Heart right ventricle (tissue), 16 donors: ENCODE measurements at regions not wholly inside any gene's neighbourhood (a gene's known extent, or its start where the extent isn't known, plus 50 kb on each side); places are given as distances from the start of the nearest gene placed in this dataset.

Experiments used
- ATAC-seq, 8 donors: fragments of 200-7000 bp; cut with Tn5 transposase; one replicate each; pipeline ENCODE4 v1.9.1; 2020; ENCODE audit warnings: mild to moderate bottlenecking in 8 of 8, moderate library complexity in 8 of 8, moderate number of reproducible peaks in 1 of 8
- DNase-seq, 2 donors: peaks; one replicate each; pipeline ENCODE4 v3.0.0-alpha.2; 2020
- H3K27ac ChIP-seq, 10 donors: fragments of 200-600 bp; sonication (generic) in 2 of 10; one replicate each; pipeline versions ENCODE4 v1.5.0 to v1.8.0; 2020 to 2022; ENCODE audit warnings: mild to moderate bottlenecking in 3 of 10
- H3K27me3 ChIP-seq, 7 donors: fragments of 200-600 bp; one replicate each; pipeline ENCODE4 v1.8.0; 2021 to 2022; ENCODE audit warnings: mild to moderate bottlenecking in 2 of 7
- H3K36me3 ChIP-seq, 9 donors: fragments of 200-600 bp; sonication (generic) in 1 of 9; one replicate each; pipeline versions ENCODE4 v1.5.0 to v1.8.0; 2020 to 2022; ENCODE audit warnings: mild to moderate bottlenecking in 2 of 9
- H3K4me1 ChIP-seq, 9 donors: fragments of 200-600 bp; sonication (generic) in 1 of 9; one replicate each; pipeline versions ENCODE4 v1.5.0 to v1.8.0; 2020 to 2022; ENCODE audit warnings: mild to moderate bottlenecking in 4 of 9
- H3K4me3 ChIP-seq, 10 donors: fragments of 200-600 bp; sonication (generic) in 2 of 10; one replicate each; pipeline versions ENCODE4 v1.5.0 to v1.8.0; 2020 to 2022; ENCODE audit warnings: mild to moderate bottlenecking in 7 of 10, moderate library complexity in 2 of 10
- H3K9me3 ChIP-seq, 11 donors: fragments of 200-600 bp in 10 of 11; sonication (generic) in 2 of 11; one replicate each; pipeline versions ENCODE4 v1.5.0 to v1.8.0; 2013 to 2022; ENCODE audit warnings: mild to moderate bottlenecking in 2 of 11, control low read depth in 1 of 11, moderate library complexity in 1 of 11
- CTCF ChIP-seq, 9 donors: fragments of 200-600 bp; sonication (generic) in 2 of 9; IDR thresholded peaks; one replicate each; pipeline versions ENCODE4 v1.5.0 to v1.8.0; 2021 to 2022; ENCODE audit warnings: antibody characterized with exemption in 9 of 9, mild to moderate bottlenecking in 5 of 9, moderate library complexity in 1 of 9
- WGBS, 2 donors: extraction: QIAGEN DNeasy Blood & Tissue Kit; methylation state at CpG; one replicate each; pipeline ENCODE4 v1.1.7; 2013; ENCODE audit warnings: inconsistent platforms in 1 of 2; 5-methylcytosine and 5-hydroxymethylcytosine counted together
- intact Hi-C, 10 donors: fragments of 100-400 bp; cut with DNase I; formaldehyde crosslinking; loops; one replicate each; pipeline versions ENCODE4 v1.11.1 to v1.14.2; 2022
- donor health status: Arrhythmogenic right ventricular cardiomyopathy.
- donor health status: ischemic (EF 13 %, LVEDD 7.1; RV severe dilation, severe dysfunction).
- donor health status: healthy with polysubstance abuse.
- donor health status: DM: no; HTN: yes; CAD: no.
- donor health status: DM: no; HTN: no; CAD: no.
- donor health status: ischemic (EF 25% LVEDD 6.9; RV normal size, moderate dysfunction).
- donor health status: ischemic (EF 25% LVEDD 5.7; RV mildly dilated, moderate dysfunction).
- donor health status: healthy.
- donor health status: DM: yes; HTN: yes; CAD: no.
- donor health status: Ischemic cardiomyopathy.
- donor health status: ischemic (EF 35%, LVEDD 5.7; RV mildly dilated, moderate dysfunction).
- donor health status: nonischemic (EF 11% LVEDD 7.7; RV severe dilation, severe dysfunction).
- donor health status: DM: yes; HTN: yes; CAD: no.
- donor health status: PGD.
- donor health status: ischemic (EF 29% LVEDD 5.4; RV normal size, mild dysfunction).
- donor health status: nonischemic (EF 23%, LVEDD 6.1; RV moderate dilation, normal function).

GRCh38 chr2:13601506-13601905 lies 884.8 kb downstream of the TRIB2 start:
- ATAC-seq (no peak), DNase-seq (no peak)
- no peaks in the 10 kb centered on the region for H3K27me3 ChIP-seq
- H3K27ac ChIP-seq: no peak overlapping the region
- no peaks in the 10 kb centered on the region for H3K36me3 ChIP-seq
- WGBS, 2 donors: 59 to 69% methylated on average over 2 of the region's 2 CpGs
- H3K4me1 ChIP-seq: no peaks in the 10 kb centered on the region
- H3K9me3 ChIP-seq: no peaks in the 10 kb centered on the region
- no peak overlapping the region for H3K4me3 ChIP-seq
- intact Hi-C loops: no loop called here
- TF ChIP-seq CTCF (IDR thresholded peaks at IDR 0.05): no peak

- Histone ChIP-seq H3K9me3 (peaks cover 0 to under 1% (median 0%) of the 10 kb centered on the region in 11 donors), H3K4me3 (no peak overlapping the region), H3K4me1 (no peaks in the 10 kb centered on the region), H3K27ac (no peak overlapping the region), H3K27me3 (no peaks in the 10 kb centered on the region), H3K36me3 (no peaks in the 10 kb centered on the region)
- no peak for DNase-seq
- intact Hi-C loops: no loop called here
- 61 to 69% methylated on average over 9 of the region's 9 CpGs for WGBS, 2 donors
- no peak for ATAC-seq
- TF ChIP-seq CTCF (IDR thresholded peaks at IDR 0.05): no peak
Observed at GRCh38 chr2:13604951-13605661, 888.4 kb downstream of the TRIB2 start.

GRCh38 chr2:13607139-13607538 lies 890.4 kb downstream of the TRIB2 start:
- H3K4me3 ChIP-seq: no peak overlapping the region
- ATAC-seq (no peak), DNase-seq (no peak)
- no peaks in the 10 kb centered on the region for H3K27me3 ChIP-seq
- intact Hi-C loops: no loop called here
- no peak overlapping the region for H3K27ac ChIP-seq
- no peaks in the 10 kb centered on the region for H3K4me1 ChIP-seq
- no peak for TF ChIP-seq CTCF (IDR thresholded peaks at IDR 0.05)
- H3K9me3 ChIP-seq: peaks cover 0 to 10% (median 0%) of the 10 kb centered on the region in 11 donors
- WGBS, 2 donors: 70 to 80% methylated on average over 2 of the region's 2 CpGs
- H3K36me3 ChIP-seq: no peaks in the 10 kb centered on the region

GRCh38 chr2:13611939-13612338 lies 895.2 kb downstream of the TRIB2 start:
- 0% methylated on average over 1 of the region's 1 CpG for WGBS, 2 donors
- DNase-seq (no peak), ATAC-seq (no peak)
- Histone ChIP-seq H3K36me3 (no peaks in the 10 kb centered on the region), H3K27me3 (no peaks in the 10 kb centered on the region), H3K4me3 (no peak overlapping the region), H3K27ac (no peak overlapping the region), H3K9me3 (peaks cover 0 to 29% (median 8%) of the 10 kb centered on the region in 11 donors), H3K4me1 (no peaks in the 10 kb centered on the region)
- intact Hi-C loops: no loop called here
- TF ChIP-seq CTCF (IDR thresholded peaks at IDR 0.05): no peak
